ENCODE measurements at regions not wholly inside any gene's neighbourhood (a gene's known extent, or its start where the extent isn't known, plus 50 kb on each side); places are given as distances from the start of the nearest gene placed in this dataset.

DNA sequence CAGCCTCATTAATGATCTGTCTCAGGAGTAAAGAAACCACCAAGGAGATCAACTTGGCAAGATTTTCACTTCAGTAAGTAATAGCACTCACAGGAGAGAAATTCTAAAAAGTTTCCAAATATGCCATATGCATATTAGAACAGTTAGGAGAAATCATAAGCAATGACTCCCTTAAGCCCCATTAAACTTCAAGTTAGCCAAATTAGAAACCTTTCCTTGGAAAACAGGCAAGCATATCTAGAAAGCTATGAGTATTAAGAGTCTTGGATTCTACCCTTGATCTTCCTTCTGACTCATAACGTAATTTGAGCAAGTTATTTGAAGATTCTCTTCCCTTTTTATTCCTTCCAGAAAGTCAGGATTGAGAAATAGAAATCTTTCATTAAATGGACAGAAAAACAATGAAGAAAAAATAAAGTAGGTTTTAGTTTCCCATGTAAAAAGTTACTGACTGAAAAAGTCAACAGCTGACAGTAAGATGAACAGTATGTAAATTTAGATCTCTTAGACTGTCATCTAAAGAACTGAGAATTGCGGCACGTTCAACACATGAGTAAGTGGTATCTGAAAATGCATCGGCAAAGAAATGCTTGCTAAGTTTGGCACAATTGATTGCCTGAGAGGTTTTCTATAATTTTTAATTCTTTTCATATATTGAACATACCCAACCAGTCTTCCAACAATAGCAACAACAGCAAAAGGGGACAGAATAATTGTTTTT, 565.7 kb upstream of the FTMT start:
- no peak overlapping the region for H3K4me3 Mint-ChIP-seq
- no peak for ATAC-seq
- H3K4me1 Mint-ChIP-seq, result no peaks in the 10 kb centered on the region
- no peak overlapping the region for H3K27ac Mint-ChIP-seq
- no peaks in the 10 kb centered on the region for H3K27me3 Mint-ChIP-seq
- H3K36me3 Mint-ChIP-seq, result no peaks in the 10 kb centered on the region
- H3K9me3 Mint-ChIP-seq, result peaks cover 3% of the 10 kb centered on the region

DNA sequence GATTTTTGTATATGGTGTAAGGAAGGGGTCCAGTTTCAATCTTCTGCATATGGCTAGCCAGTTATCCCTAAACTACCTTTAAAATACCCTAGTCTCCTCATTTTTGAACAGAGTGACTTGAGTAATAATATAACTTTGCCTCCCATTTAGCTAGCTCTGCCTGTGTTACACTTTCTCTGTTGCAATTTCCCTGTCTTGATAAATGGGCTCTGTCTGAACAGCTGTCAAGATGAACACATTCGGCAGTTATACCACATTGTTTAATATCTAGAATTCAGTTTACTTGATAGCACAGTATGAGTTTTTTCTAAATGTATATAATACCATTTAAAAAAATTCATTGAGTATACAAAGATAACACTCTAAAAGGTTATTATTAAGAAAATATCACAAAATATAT, 562.9 kb upstream of the FTMT start:
- H3K9me3 Mint-ChIP-seq, result peaks cover 3% of the 10 kb centered on the region
- H3K36me3 Mint-ChIP-seq, result no peaks in the 10 kb centered on the region
- H3K27ac Mint-ChIP-seq, result no peak overlapping the region
- no peak overlapping the region for H3K4me3 Mint-ChIP-seq
- no peaks in the 10 kb centered on the region for H3K27me3 Mint-ChIP-seq
- H3K4me1 Mint-ChIP-seq, result no peaks in the 10 kb centered on the region
- ATAC-seq, result no peak

DNA sequence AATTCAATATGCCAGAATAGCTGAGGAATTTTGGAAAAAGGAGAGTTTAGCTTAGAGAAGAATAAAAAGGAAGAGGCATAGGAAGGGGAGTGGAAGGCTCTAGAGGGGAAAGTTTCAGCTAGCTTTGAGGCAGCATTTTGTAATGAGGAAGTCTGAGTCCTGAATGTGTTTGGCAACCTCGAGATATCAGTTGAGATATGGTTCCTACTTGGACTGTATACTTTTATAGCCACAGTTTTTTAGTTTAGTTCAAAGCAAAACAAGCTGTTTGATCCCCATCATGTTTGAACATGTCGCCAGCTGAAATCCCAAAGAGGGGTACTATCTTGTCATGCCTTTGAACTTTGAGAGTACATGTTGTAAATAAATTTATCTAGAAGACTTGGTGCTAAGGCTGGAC, 559.0 kb upstream of the FTMT start:
- Mint-ChIP-seq H3K27ac (no peak overlapping the region), H3K9me3 (peaks cover 1% of the 10 kb centered on the region), H3K27me3 (no peaks in the 10 kb centered on the region), H3K36me3 (no peaks in the 10 kb centered on the region), H3K4me3 (no peak overlapping the region), H3K4me1 (no peaks in the 10 kb centered on the region)
- ATAC-seq, result no peak

DNA sequence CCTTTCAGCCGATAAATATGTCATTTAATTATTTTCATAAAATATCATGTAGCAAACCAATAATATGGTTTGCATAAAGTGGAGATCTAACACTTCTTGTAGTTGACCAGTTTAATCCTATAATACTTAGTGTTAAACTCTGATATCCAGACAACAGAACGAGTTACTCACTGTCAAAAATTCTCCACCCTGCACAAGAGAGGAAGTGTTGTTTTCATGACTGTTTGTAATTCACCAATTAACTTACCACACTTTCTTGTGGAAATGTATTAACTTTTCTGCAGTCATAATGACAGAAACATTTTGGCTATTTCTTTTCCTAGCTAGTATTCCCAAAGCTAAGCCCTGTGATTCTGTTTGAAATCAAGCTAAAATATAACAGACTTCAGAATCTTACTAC, 555.3 kb upstream of the FTMT start:
- Mint-ChIP-seq H3K9me3 (no peaks in the 10 kb centered on the region), H3K4me1 (no peaks in the 10 kb centered on the region), H3K4me3 (no peak overlapping the region), H3K36me3 (no peaks in the 10 kb centered on the region), H3K27ac (no peak overlapping the region), H3K27me3 (no peaks in the 10 kb centered on the region)
- no peak for ATAC-seq

DNA sequence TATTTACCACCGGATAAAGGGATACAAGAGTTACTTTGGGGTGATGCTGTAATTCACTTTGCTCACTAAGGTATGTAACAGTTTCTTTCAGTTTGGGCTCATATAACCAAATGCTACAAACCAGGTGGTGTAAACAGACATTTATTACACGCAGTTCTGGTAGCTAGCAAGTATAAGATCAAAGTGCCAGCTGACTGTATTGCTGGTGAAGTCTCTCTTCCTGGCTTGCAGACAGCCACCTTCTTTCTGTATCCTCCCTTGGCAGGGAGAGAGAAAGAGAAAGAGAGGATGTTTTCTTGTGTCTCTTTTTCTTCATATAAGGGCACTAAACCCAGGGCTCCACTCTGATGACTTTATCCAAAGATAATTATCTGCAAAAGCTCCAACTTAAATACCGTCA, 552.5 kb upstream of the FTMT start:
- no peaks in the 10 kb centered on the region for H3K9me3 Mint-ChIP-seq
- no peaks in the 10 kb centered on the region for H3K4me1 Mint-ChIP-seq
- H3K27ac Mint-ChIP-seq, result no peak overlapping the region
- H3K27me3 Mint-ChIP-seq, result no peaks in the 10 kb centered on the region
- H3K4me3 Mint-ChIP-seq, result no peak overlapping the region
- H3K36me3 Mint-ChIP-seq, result no peaks in the 10 kb centered on the region
- ATAC-seq, result no peak

DNA sequence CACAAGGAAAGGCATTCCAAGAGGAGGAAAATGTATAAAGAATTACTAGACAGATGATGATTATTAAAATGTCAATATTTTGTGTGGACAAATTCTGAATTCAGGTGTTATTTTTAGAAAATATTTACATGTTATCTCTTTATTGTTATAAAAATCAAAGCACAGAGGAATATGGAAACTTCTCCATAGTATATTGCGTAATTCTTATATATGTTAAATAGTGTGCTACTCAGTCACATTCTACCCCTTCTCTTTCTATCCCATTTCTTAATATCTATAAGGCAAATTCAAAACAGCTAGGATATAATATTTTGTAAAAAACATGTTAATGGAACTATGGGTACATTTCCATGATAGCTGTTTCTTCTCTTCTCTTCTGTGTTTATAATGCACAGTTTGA, 546.8 kb upstream of the FTMT start:
- Mint-ChIP-seq H3K9me3 (no peaks in the 10 kb centered on the region), H3K4me1 (no peaks in the 10 kb centered on the region), H3K4me3 (no peak overlapping the region), H3K27me3 (no peaks in the 10 kb centered on the region), H3K27ac (no peak overlapping the region), H3K36me3 (no peaks in the 10 kb centered on the region)
- no peak for ATAC-seq

DNA sequence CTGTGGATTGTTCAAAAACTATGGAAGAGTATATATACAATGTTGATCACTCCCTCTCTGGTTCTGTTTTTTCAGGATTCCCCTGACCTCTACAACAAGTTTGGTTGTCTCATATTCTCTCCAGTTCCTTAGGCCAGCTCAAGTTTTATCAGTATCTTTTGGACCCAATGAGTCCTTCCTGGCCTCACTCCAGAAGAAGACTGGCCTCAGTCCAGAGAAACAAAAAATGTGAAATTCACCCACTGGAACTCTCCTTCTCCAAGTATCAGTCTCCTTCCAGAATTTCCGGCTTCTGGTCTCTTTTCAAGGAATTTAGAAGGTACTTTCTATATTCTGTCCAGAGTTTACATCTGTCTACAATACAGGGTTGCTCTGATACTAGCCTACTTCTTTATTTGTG, 537.8 kb upstream of the FTMT start:
- no peaks in the 10 kb centered on the region for H3K27me3 Mint-ChIP-seq
- H3K27ac Mint-ChIP-seq, result no peak overlapping the region
- H3K4me3 Mint-ChIP-seq, result no peak overlapping the region
- ATAC-seq, result no peak
- H3K36me3 Mint-ChIP-seq, result no peaks in the 10 kb centered on the region
- no peaks in the 10 kb centered on the region for H3K4me1 Mint-ChIP-seq
- H3K9me3 Mint-ChIP-seq, result peaks cover 4% of the 10 kb centered on the region

DNA sequence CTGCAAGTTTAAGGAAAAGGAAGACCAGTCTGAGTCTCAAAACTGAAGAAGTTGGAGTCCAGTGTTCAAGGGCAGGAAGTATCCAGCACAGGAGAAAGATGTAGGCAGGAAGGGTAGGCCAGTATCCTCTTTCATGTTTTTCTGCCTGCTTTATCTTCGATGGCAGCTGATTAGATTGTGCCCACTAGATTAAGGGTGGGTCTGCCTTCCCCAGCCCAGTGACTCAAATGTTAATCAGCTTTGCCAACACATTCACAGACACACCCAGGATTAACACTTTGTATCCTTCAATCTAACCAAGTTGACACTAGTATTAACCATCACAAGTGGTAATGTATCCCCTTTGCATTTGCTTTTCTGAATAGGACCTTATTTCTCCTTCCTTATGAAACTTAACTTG, 535.9 kb upstream of the FTMT start:
- Mint-ChIP-seq H3K9me3 (peaks cover 4% of the 10 kb centered on the region), H3K36me3 (no peaks in the 10 kb centered on the region), H3K27ac (no peak overlapping the region)

DNA sequence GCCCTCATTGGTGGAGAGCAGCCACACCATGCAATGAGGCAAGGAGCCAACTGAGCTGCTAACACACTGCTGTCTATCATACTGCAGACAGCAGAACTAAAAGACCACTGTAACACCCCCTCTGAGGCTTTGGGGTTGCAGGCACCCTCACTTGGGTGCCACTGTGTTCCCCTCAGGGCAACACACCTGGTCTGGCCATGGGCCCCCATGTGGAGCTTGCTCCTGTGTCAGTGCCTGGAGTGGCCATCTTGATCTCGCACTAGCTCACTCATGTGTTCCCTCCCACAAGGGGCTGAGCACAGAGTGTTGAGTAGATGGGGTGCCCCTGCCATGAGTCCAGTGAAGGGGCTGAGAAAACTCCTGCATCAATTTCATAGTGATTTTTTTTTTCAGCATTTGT, 532.4 kb upstream of the FTMT start:
- ATAC-seq, result no peak
- H3K27me3 Mint-ChIP-seq, result no peaks in the 10 kb centered on the region
- H3K27ac Mint-ChIP-seq, result no peak overlapping the region

More for the DNA sequence above, 535.9 kb upstream of the FTMT start:
- no peaks in the 10 kb centered on the region for H3K4me1 Mint-ChIP-seq
- no peak overlapping the region for H3K4me3 Mint-ChIP-seq
- no peaks in the 10 kb centered on the region for H3K27me3 Mint-ChIP-seq
- ATAC-seq, result no peak

DNA sequence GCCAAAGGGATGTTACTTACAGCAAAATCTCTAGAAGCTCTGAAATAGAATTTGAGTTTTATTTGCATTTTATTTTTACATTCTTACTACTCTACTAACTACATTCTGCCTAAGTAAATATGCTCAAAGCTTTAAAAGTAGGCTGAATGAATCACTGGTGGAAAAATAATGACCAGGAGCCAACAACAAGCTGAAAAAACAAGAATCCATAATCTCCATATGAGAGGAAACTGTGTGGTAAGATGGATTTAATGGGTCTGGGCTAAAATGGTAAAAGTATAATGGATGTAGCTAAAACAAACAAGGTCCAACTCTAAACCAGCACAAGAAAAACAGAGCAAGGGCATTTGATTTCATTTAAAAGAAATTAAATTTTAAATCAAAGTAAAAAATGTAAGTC, 525.8 kb upstream of the FTMT start:
- ATAC-seq, result no peak
- Mint-ChIP-seq H3K27me3 (no peaks in the 10 kb centered on the region), H3K36me3 (no peaks in the 10 kb centered on the region), H3K4me3 (no peak overlapping the region), H3K4me1 (no peaks in the 10 kb centered on the region), H3K9me3 (peaks cover 2% of the 10 kb centered on the region), H3K27ac (no peak overlapping the region)

More for the DNA sequence above, 532.4 kb upstream of the FTMT start:
- peaks cover 4% of the 10 kb centered on the region for H3K9me3 Mint-ChIP-seq
- H3K36me3 Mint-ChIP-seq, result no peaks in the 10 kb centered on the region
- H3K4me1 Mint-ChIP-seq, result no peaks in the 10 kb centered on the region
- H3K4me3 Mint-ChIP-seq, result no peak overlapping the region

DNA sequence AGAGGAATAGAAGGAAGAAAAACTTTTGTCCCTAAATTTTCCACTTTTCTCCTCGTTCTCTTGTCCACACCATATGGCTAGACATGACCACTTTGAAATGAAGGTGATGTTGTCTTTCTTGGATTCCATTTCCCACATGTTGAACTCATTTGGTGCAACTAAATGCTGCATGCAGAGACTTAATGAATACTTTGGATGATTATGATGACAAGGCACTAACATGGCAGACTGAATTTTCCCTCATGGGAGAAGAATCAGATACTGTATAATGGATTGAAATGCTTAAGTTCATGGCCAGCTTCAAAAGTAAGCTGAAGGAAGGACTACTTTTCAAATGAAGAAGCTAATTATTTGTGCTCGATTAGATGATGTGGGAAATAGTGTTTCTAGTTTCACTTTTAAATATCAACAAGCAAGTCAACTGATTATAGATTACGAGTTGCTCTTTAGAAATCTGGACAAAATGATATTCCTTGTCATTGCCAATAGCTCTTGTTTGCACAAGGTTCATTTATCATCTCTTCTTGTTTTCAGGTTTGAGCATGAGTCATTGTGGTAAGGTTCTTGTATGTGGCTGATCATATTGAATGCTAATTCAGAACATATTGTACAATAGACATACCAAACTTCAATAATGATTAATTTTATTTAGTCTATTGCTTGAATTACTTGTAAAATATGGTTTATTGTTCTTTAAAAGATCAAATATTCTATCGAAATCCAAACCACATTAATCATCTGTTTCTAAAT, 501.3 kb upstream of the FTMT start:
- no peaks in the 10 kb centered on the region for H3K36me3 Mint-ChIP-seq
- no peak overlapping the region for H3K27ac Mint-ChIP-seq
- H3K9me3 Mint-ChIP-seq, result no peaks in the 10 kb centered on the region
- no peaks in the 10 kb centered on the region for H3K4me1 Mint-ChIP-seq
- no peak overlapping the region for H3K4me3 Mint-ChIP-seq
- H3K27me3 Mint-ChIP-seq, result no peaks in the 10 kb centered on the region
- no peak for ATAC-seq

DNA sequence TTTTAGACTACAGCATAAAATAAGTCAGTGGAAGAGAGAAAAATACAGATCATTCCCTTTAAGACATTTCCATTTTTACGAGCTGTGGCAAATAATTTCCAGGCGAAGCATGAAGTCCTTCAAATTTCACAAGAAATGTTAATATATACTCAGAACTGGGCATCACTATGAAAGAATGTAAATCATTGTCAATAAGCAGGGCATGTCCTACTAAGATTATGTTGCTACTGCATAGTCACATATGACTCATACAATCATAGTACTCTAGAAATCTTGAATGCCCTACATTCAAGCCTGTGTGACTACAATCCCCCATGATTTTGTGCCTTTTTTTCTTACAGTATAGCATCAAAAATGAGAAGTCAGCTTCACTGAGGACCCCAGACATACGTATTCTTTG, 485.2 kb upstream of the FTMT start:
- no peaks in the 10 kb centered on the region for H3K9me3 Mint-ChIP-seq
- H3K27me3 Mint-ChIP-seq, result no peaks in the 10 kb centered on the region
- H3K27ac Mint-ChIP-seq, result no peak overlapping the region
- H3K36me3 Mint-ChIP-seq, result no peaks in the 10 kb centered on the region
- no peaks in the 10 kb centered on the region for H3K4me1 Mint-ChIP-seq
- ATAC-seq, result no peak
- no peak overlapping the region for H3K4me3 Mint-ChIP-seq

DNA sequence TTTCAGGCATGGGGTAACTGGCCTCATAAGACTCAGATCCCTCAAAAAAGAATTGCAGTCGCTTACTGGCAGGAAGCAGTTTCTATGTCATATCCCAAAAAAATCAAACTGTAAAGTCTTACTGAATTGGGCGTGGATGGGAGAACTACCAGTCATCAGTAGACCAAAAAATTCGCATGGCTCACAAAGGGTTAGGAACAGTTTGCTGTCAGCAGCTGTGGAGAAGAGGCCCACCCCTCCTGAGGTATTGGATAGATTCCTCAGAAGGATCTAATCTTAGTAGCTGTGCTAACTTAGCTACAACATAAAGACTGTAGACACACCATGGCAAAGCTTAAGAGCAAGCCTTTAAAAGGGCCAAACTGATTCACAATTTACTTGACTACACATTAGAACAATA, 478.3 kb upstream of the FTMT start:
- H3K9me3 Mint-ChIP-seq, result no peaks in the 10 kb centered on the region
- no peak overlapping the region for H3K4me3 Mint-ChIP-seq
- ATAC-seq, result no peak
- H3K36me3 Mint-ChIP-seq, result no peaks in the 10 kb centered on the region
- no peaks in the 10 kb centered on the region for H3K4me1 Mint-ChIP-seq
- H3K27ac Mint-ChIP-seq, result no peak overlapping the region
- no peaks in the 10 kb centered on the region for H3K27me3 Mint-ChIP-seq

DNA sequence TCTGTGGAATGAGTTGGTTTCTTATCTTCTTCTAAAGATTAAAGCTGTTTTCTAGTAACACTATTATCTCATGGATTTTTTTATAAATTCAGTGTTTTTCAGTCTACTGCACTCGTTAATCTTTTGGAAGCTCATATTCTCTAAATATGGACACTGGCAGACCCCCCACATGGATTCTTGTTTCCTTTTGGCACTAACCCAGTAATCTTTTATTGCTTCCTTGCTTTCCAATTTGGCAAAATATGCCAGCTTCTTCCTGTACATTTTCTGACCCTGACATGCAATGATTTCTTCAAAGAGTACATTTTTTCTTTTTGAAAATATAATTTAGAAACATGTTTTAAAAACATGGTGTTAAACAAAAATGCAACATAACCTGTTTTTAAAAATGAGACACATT, 474.2 kb upstream of the FTMT start:
- Mint-ChIP-seq H3K36me3 (no peaks in the 10 kb centered on the region), H3K4me3 (no peak overlapping the region), H3K4me1 (no peaks in the 10 kb centered on the region), H3K27me3 (no peaks in the 10 kb centered on the region), H3K27ac (no peak overlapping the region), H3K9me3 (peaks cover 3% of the 10 kb centered on the region)
- ATAC-seq, result no peak

DNA sequence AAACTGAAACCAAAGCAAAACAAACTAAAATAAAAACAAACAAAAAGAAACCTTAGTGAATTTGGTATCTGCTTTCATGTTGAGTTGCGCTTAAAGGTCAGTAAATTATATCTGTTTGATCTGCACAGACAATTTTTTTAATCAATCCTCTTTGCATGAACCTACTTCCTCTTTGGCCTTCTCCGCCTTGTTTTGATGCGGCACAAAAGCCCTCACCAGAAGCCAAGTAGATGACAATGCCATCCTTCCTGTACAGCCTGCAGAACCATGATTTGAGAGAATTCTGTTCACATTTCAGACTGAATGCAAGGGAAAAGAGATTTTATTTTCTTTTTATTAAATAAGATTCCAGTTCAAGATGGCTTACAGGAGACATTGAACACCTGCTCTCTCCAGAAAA, 473.6 kb upstream of the FTMT start:
- H3K4me1 Mint-ChIP-seq, result no peaks in the 10 kb centered on the region
- ATAC-seq, result no peak
- no peak overlapping the region for H3K4me3 Mint-ChIP-seq
- no peaks in the 10 kb centered on the region for H3K36me3 Mint-ChIP-seq
- H3K9me3 Mint-ChIP-seq, result peaks cover 3% of the 10 kb centered on the region
- no peaks in the 10 kb centered on the region for H3K27me3 Mint-ChIP-seq
- no peak overlapping the region for H3K27ac Mint-ChIP-seq
